Common myeloid progenitor, CD34-positive (primary cell): ENCODE measurements at regions not wholly inside any gene's neighbourhood (a gene's known extent, or its start where the extent isn't known, plus 50 kb on each side); places are given as distances from the start of the nearest gene placed in this dataset.
"Not testable (repeated sequence)": the region's sequence is repeated elsewhere in the genome, so short reads cannot be mapped to it uniquely, and the experiment has no call there.

ENCODE experiments used
- CTCF ChIA-PET: fragments of 350-600 bp; sonication (Branson Sonifier 250); formaldehyde crosslinking; loops from one replicate; lab custom pipeline; 2021; ENCODE audit warnings: antibody characterized with exemption; lab: Charles Lee
- POLR2A ChIA-PET: fragments of 350-600 bp; sonication (Branson Sonifier 250); formaldehyde crosslinking; loops from one replicate; lab custom pipeline; 2021; ENCODE audit warnings: antibody characterized with exemption; lab: Charles Lee
- DNase-seq, 3 donors: peaks; one replicate each; pipeline versions ENCODE4 v3.0.0 to v3.0.0-alpha.2; 2013
- H3K27ac ChIP-seq, 2 experiments: 1 replicate in 1 of 2; 2 replicates in 1 of 2; pipeline ENCODE4 v1.7.0; 2013; ENCODE audit warnings: inconsistent platforms in 2 of 2, low read length in 2 of 2, mild to moderate bottlenecking in 2 of 2, low read depth in 1 of 2, moderate library complexity in 1 of 2; ENCODE audit not compliant: severe bottlenecking in 2 of 2, insufficient read depth in 1 of 2, poor library complexity in 1 of 2
- H3K27me3 ChIP-seq, 5 experiments: replicated peaks in 2 of 5; 1 replicate in 3 of 5; 2 replicates in 2 of 5; pipeline versions ENCODE4 v1.6.1 to v1.7.0; 2013; ENCODE audit warnings: low read length in 4 of 5, mild to moderate bottlenecking in 2 of 5, moderate library complexity in 2 of 5, inconsistent platforms in 1 of 5; ENCODE audit not compliant: insufficient read depth in 5 of 5, control insufficient read depth in 4 of 5
- H3K36me3 ChIP-seq, 4 experiments: 1 replicate in 2 of 4; 2 replicates in 2 of 4; pipeline versions ENCODE4 v1.6.1 to v1.7.0; 2013; ENCODE audit warnings: low read length in 3 of 4, control low read depth in 1 of 4, mild to moderate bottlenecking in 1 of 4; ENCODE audit not compliant: control insufficient read depth in 4 of 4, insufficient read depth in 4 of 4
- H3K4me1 ChIP-seq, 4 experiments: 1 replicate in 3 of 4; 2 replicates in 1 of 4; pipeline versions ENCODE4 v1.6.1 to v1.7.1; 2013; ENCODE audit warnings: low read length in 3 of 4, mild to moderate bottlenecking in 3 of 4, control low read depth in 1 of 4, inconsistent platforms in 1 of 4, moderate library complexity in 1 of 4; ENCODE audit not compliant: control insufficient read depth in 4 of 4, insufficient read depth in 4 of 4; ENCODE audit errors: control extremely low read depth in 1 of 4
- H3K4me3 ChIP-seq, 7 experiments: 1 replicate in 4 of 7; 2 replicates in 3 of 7; pipeline versions ENCODE4 v1.5.1 to v1.7.0; 2013; ENCODE audit warnings: mild to moderate bottlenecking in 7 of 7, low read length in 6 of 7, moderate library complexity in 6 of 7, inconsistent platforms in 2 of 7, low read depth in 2 of 7, control low read depth in 1 of 7; ENCODE audit not compliant: insufficient read depth in 4 of 7, control insufficient read depth in 1 of 7; ENCODE audit errors: extremely low read depth in 1 of 7
- H3K9me3 ChIP-seq, 5 experiments: 1 replicate in 4 of 5; 2 replicates in 1 of 5; pipeline versions ENCODE4 v1.6.1 to v1.7.1; 2013; ENCODE audit warnings: low read length in 4 of 5, mild to moderate bottlenecking in 2 of 5, inconsistent platforms in 1 of 5, low read depth in 1 of 5, moderate library complexity in 1 of 5; ENCODE audit not compliant: control insufficient read depth in 4 of 5, insufficient read depth in 2 of 5; ENCODE audit errors: control extremely low read depth in 1 of 5
- WGBS: methylation state at CpG from one replicate; pipeline ENCODE4 v1.1.5; 2013; ENCODE audit not compliant: insufficient coverage; 5-methylcytosine and 5-hydroxymethylcytosine counted together

- no peak for DNase-seq
- H3K4me3 ChIP-seq: no peak overlapping the region
- no peak overlapping the region for H3K27ac ChIP-seq
- H3K36me3 ChIP-seq: no peaks in the 10 kb centered on the region
- POLR2A ChIA-PET: no interaction called here
- H3K27me3 ChIP-seq: no peaks in the 10 kb centered on the region
- no peaks in the 10 kb centered on the region for H3K9me3 ChIP-seq
- CTCF ChIA-PET: no interaction called here
- WGBS: 100% methylated on average over 2 of the region's 2 CpGs
- H3K4me1 ChIP-seq: no peaks in the 10 kb centered on the region
Observed at GRCh38 chr9:75454043-75454442, 365.7 kb downstream of the OSTF1 start.

DNA sequence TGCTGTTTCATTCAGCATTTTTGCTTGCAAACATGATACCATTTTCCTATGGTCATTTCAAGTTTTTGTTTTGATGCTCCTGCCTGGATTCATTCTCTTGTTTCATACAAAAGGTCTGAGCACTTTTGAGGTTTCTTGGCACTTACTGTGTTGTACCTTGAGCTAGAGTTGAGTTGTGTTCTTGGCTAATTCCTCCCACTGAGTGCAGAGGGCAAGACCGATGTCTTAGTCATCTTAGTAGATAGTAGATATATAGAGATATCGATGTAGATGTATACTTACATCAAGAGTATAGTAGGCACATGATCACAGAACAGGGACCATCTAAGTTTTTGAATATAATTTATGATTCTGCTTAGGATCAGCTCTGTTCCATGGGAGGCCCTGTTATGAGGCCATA is 366.6 kb downstream of the OSTF1 start:
- no peaks in the 10 kb centered on the region for H3K9me3 ChIP-seq
- no peaks in the 10 kb centered on the region for H3K36me3 ChIP-seq
- H3K27me3 ChIP-seq: no peaks in the 10 kb centered on the region
- CTCF ChIA-PET: no interaction called here
- POLR2A ChIA-PET: no interaction called here
- no peaks in the 10 kb centered on the region for H3K4me1 ChIP-seq
- H3K27ac ChIP-seq: no peak overlapping the region
- WGBS: no CpG with 5 or more reads among the region's 2 CpGs
- DNase-seq: no peak
- H3K4me3 ChIP-seq: no peak overlapping the region

- H3K4me3 ChIP-seq: no peak overlapping the region
- no peak overlapping the region for H3K27ac ChIP-seq
- ChIA-PET POLR2A (no interaction called here), CTCF (no interaction called here)
- no peaks in the 10 kb centered on the region for H3K27me3 ChIP-seq
- DNase-seq: peak in 2 of 3 donors; percentile 13 to 23
- H3K36me3 ChIP-seq: no peaks in the 10 kb centered on the region
- H3K9me3 ChIP-seq: no peaks in the 10 kb centered on the region
- H3K4me1 ChIP-seq: no peaks in the 10 kb centered on the region
- 33% methylated on average over 1 of the region's 1 CpG for WGBS
Observed at GRCh38 chr9:75455444-75455921, 367.2 kb downstream of the OSTF1 start.

DNA sequence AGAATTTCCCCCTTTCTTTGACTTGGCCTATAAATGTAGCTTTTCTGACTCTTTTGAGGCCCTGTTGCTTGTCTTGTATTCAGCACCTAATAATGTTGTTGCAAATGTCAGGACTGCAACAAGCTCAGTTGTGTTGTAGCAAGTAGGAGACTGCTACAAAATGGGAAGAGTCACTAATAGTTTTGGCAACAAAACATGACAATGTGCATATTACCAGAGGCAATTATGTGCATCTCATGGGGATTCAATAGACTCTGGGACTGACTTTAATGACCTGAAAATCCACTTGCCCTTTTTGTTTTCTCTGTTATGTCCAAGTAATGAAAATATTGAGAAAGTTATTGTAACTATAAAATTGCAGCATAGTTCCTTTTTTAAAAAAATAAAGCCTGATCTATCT is 368.4 kb downstream of the OSTF1 start:
- H3K27me3 ChIP-seq: no peaks in the 10 kb centered on the region
- no peaks in the 10 kb centered on the region for H3K36me3 ChIP-seq
- DNase-seq: no peak
- POLR2A ChIA-PET: no interaction called here
- no peaks in the 10 kb centered on the region for H3K9me3 ChIP-seq
- CTCF ChIA-PET: no interaction called here
- no peaks in the 10 kb centered on the region for H3K4me1 ChIP-seq
- no peak overlapping the region for H3K4me3 ChIP-seq
- H3K27ac ChIP-seq: no peak overlapping the region

DNA sequence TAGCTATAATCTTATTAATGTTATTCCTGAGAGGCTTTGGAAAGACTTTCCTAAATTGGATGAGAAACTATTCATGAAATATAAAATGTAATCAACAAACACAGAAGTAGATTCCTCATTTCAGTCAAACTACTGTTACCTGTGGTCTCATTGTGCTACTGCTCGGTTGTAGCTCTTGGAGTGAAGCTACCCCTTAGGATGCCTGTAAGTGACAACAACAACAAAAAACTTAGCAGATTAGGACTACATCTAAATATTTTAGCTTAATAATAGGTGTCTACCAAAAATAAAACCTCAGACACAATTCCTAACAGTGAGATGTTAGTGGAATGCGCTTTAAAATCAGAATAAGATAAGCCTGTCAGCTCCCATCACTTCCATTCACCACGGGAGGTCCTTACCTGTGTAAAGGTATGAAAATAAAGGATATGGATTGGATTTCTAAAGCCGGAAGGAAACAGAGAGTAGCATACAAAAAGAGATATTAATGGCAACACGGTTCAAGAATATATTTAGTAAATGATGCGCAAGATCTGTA is 369.2 kb downstream of the OSTF1 start:
- Histone ChIP-seq H3K27me3 (no peaks in the 10 kb centered on the region), H3K9me3 (no peaks in the 10 kb centered on the region), H3K4me3 (no peak overlapping the region), H3K36me3 (no peaks in the 10 kb centered on the region), H3K27ac (no peak overlapping the region), H3K4me1 (no peaks in the 10 kb centered on the region)
- 94% methylated on average over 3 of the region's 6 CpGs for WGBS
- CTCF ChIA-PET: no interaction called here
- DNase-seq: no peak
- POLR2A ChIA-PET: no interaction called here

GRCh38 chr9:75459311-75459710 is 371.0 kb downstream of the OSTF1 start:
- POLR2A ChIA-PET, H3K36me3 ChIP-seq, H3K4me1 ChIP-seq, H3K27ac ChIP-seq, H3K4me3 ChIP-seq, DNase-seq, H3K9me3 ChIP-seq, H3K27me3 ChIP-seq, CTCF ChIA-PET: not testable (repeated sequence)
- 100% methylated on average over 1 of the region's 4 CpGs for WGBS

DNA sequence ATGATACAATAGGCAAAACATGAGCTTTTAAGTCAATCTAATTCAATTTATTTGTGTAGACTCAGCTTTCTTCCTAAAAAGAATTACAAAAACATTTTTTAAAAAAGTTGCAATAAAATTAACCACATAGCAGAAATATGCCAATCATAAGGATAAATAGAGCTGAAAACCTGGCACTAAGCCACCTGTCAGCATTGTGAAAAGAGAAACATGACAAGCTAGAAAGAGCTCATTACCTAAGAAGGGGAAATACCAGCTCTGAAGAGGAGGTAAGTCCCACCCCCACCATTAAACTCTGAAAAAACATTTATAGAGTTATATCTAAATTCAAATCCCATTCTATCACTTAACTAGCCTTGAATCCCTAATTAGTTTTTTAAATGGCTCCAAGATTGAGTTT is 372.9 kb downstream of the OSTF1 start:
- peak in 2 of 3 donors; percentile 50 to 58 for DNase-seq
- Histone ChIP-seq H3K4me3 (no peak overlapping the region), H3K27me3 (no peaks in the 10 kb centered on the region), H3K27ac (no peak overlapping the region), H3K9me3 (no peaks in the 10 kb centered on the region), H3K36me3 (no peaks in the 10 kb centered on the region), H3K4me1 (no peaks in the 10 kb centered on the region)
- CTCF ChIA-PET: interaction anchor here (1.0 kb wide), 1 partner anchor 9 kb away, joined by 3 read pairs; no protein-coding TSS in a partner anchor
- POLR2A ChIA-PET: no interaction called here
